ENCODE measurements at regions not wholly inside any gene's neighbourhood (a gene's known extent, or its start where the extent isn't known, plus 50 kb on each side); places are given as distances from the start of the nearest gene placed in this dataset.

- no TSS peak for BruUV-seq (replicated peaks)
- Histone ChIP-seq H3K4me1 (ENCODE audit: control insufficient read depth, extremely low read depth, insufficient read depth, low read length) (no peaks in the 10 kb centered on the region), H3K27ac (ENCODE audit: insufficient read depth, low read depth, low read length) (no peak overlapping the region), H3K36me3 (ENCODE audit: control insufficient read depth in 2 of 2, extremely low read depth in 1 of 2, insufficient read depth in 2 of 2, low read length in 2 of 2) (no peaks in the 10 kb centered on the region), H3K9me1 (replicated peaks; ENCODE audit: control insufficient read depth, extremely low read depth, insufficient read depth, low read length) (no peaks in the 10 kb centered on the region), H3K9me3 (replicated peaks; ENCODE audit: control insufficient read depth, insufficient read depth, low read length) (peaks cover 2% of the 10 kb centered on the region), H3K9ac (replicated peaks; ENCODE audit: extremely low read depth, insufficient read depth, low read length) (no peak overlapping the region), H4K20me1 (replicated peaks; ENCODE audit: control insufficient read depth, extremely low read depth, insufficient read depth, low read length) (no peaks in the 10 kb centered on the region), H2AFZ (ENCODE audit: low read depth, low read length) (no peak overlapping the region), H3K79me2 (ENCODE audit: control insufficient read depth, insufficient read depth, low read length) (no peaks in the 10 kb centered on the region), H3K27me3 (ENCODE audit: control insufficient read depth in 2 of 2, insufficient read depth in 2 of 2, low read length in 2 of 2) (no peaks in the 10 kb centered on the region), H3K4me2 (ENCODE audit: insufficient read depth, low read length) (no peak overlapping the region), H3K4me3 (replicated peaks in 1 of 3; ENCODE audit: insufficient read depth in 1 of 3, low read depth in 1 of 3, low read length in 3 of 3) (no peak overlapping the region)
- CTCF ChIA-PET: interaction anchor here (0.6 kb wide), 1 partner anchor 740 kb away, joined by 3 read pairs; no protein-coding TSS in a partner anchor
- FAIRE-seq (no peak), DNase-seq (ENCODE audit: low read depth, low spot score) (no peak)
- POLR2A ChIA-PET: no interaction called here
- TF ChIP-seq FOS (IDR thresholded peaks at IDR 0.05; ENCODE audit: borderline replicate concordance, insufficient read depth, low read length) (no peak), EZH2 (IDR thresholded peaks at IDR 0.05; ENCODE audit: borderline replicate concordance, low read depth, low read length, severe bottlenecking) (no peak), POLR2AphosphoS5 (IDR thresholded peaks at IDR 0.05; ENCODE audit: insufficient read depth, low read depth, low read length) (no peak), POLR2A (IDR thresholded peaks at IDR 0.05; ENCODE audit: low read depth, low read length) (no peak), CTCF (IDR thresholded peaks at IDR 0.05; ENCODE audit: extremely low read depth in 1 of 2, insufficient read depth in 1 of 2, low read depth in 1 of 2, low read length in 2 of 2) (no peak), JUN (IDR thresholded peaks at IDR 0.05; ENCODE audit: borderline replicate concordance, insufficient read depth, insufficient read length, low read depth) (no peak), GATA2 (IDR thresholded peaks at IDR 0.05; ENCODE audit: insufficient read depth, insufficient read length, low read depth, low read length) (no peak)
- dilution Hi-C loops (cut with MboI; ENCODE audit: extremely low pct_ligation_motif_present, low sequenced_read_pairs) (no loop called here), intact Hi-C loops (cut with micrococcal nuclease) (no loop called here)
These were observed 594.4 kb downstream of the TOX3 start for GRCh38 chr16:51952500-51952899.

Data from endothelial cell of umbilical vein (primary cell).